NB4 (cell line): ENCODE measurements at regions not wholly inside any gene's neighbourhood (a gene's known extent, or its start where the extent isn't known, plus 50 kb on each side); places are given as distances from the start of the nearest gene placed in this dataset.

Experiments used
- CTCF ChIP-seq: IDR thresholded peaks from one replicate; pipeline ENCODE4 v1.5.1; 2012; ENCODE audit warnings: low read depth, low read length
- MAX ChIP-seq: IDR thresholded peaks from 2 replicates; pipeline ENCODE4 v1.6.1; 2011; ENCODE audit warnings: low read depth, low read length
- POLR2A ChIP-seq: IDR thresholded peaks from 2 replicates; pipeline ENCODE4 v1.6.1; 2011; ENCODE audit warnings: mild to moderate bottlenecking; ENCODE audit not compliant: insufficient read length; ENCODE audit errors: extremely low read depth

- TF ChIP-seq CTCF (no peak), POLR2A (no peak), MAX (no peak)
These were observed 57.0 kb upstream of the LYVE1 start for GRCh38 chr11:10625281-10625981.
